GM19455 (cell line): ENCODE measurements at regions not wholly inside any gene's neighbourhood (a gene's known extent, or its start where the extent isn't known, plus 50 kb on each side); places are given as distances from the start of the nearest gene placed in this dataset.
"Not testable (repeated sequence)": the region's sequence is repeated elsewhere in the genome, so short reads cannot be mapped to it uniquely, and the experiment has no call there.

Experiments
- ATAC-seq: cut with Tn5 transposase; IDR thresholded peaks from one replicate; pipeline ENCODE4 v1.9.1; 2021; ENCODE audit not compliant: unreplicated experiment

GRCh38 chr6:144353871-144354314, 68.8 kb downstream of the UTRN start:
- ATAC-seq: peak; percentile 75

GRCh38 chr6:144359783-144360182, 74.6 kb downstream of the UTRN start:
- ATAC-seq: no peak

- no peak for ATAC-seq
Observed at GRCh38 chr6:144360401-144360800, 75.3 kb downstream of the UTRN start.

GRCh38 chr6:144361016-144361415, 75.9 kb downstream of the UTRN start:
- no peak for ATAC-seq

GRCh38 chr6:144362042-144363018, 77.2 kb downstream of the UTRN start:
- ATAC-seq: no peak

- no peak for ATAC-seq
Observed at GRCh38 chr6:144364208-144364720, 79.1 kb downstream of the UTRN start.

- no peak for ATAC-seq
Observed at GRCh38 chr6:144364782-144365181, 79.6 kb downstream of the UTRN start.

GRCh38 chr6:144365271-144365670, 80.1 kb downstream of the UTRN start:
- no peak for ATAC-seq

- ATAC-seq: not testable (repeated sequence)
Observed at GRCh38 chr6:144369696-144370095, 84.6 kb downstream of the UTRN start.

- no peak for ATAC-seq
Observed at GRCh38 chr6:144372116-144372515, 87.0 kb downstream of the UTRN start.

GRCh38 chr6:144372611-144373594, 87.8 kb downstream of the UTRN start:
- no peak for ATAC-seq

- not testable (repeated sequence) for ATAC-seq
Observed at GRCh38 chr6:144374525-144374924, 89.4 kb downstream of the UTRN start.

GRCh38 chr6:144377586-144378210, 92.6 kb downstream of the UTRN start:
- ATAC-seq: no peak

- no peak for ATAC-seq
Observed at GRCh38 chr6:144378437-144378836, 93.3 kb downstream of the UTRN start.

- ATAC-seq: no peak
Observed at GRCh38 chr6:144379356-144379755, 94.2 kb downstream of the UTRN start.

GRCh38 chr6:144381499-144381898, 96.4 kb downstream of the UTRN start:
- not testable (repeated sequence) for ATAC-seq

GRCh38 chr6:144383336-144383735, 98.2 kb downstream of the UTRN start:
- no peak for ATAC-seq

- no peak for ATAC-seq
Observed at GRCh38 chr6:144384427-144384826, 99.3 kb downstream of the UTRN start.

- ATAC-seq: not testable (repeated sequence)
Observed at GRCh38 chr6:144389474-144389873, 104.3 kb downstream of the UTRN start.

- ATAC-seq: no peak
Observed at GRCh38 chr6:144390202-144390601, 105.1 kb downstream of the UTRN start.

GRCh38 chr6:144390886-144391285, 105.8 kb downstream of the UTRN start:
- no peak for ATAC-seq
